Bronchial epithelial cell (primary cell): ENCODE measurements at regions not wholly inside any gene's neighbourhood (a gene's known extent, or its start where the extent isn't known, plus 50 kb on each side); places are given as distances from the start of the nearest gene placed in this dataset.

Experiments used
- DNase-seq: peaks from one replicate; pipeline ENCODE4 v3.0.0-alpha.2; 2010; ENCODE audit warnings: low read depth
- FAIRE-seq: peaks from 2 replicates; lab custom pipeline; 2011; peaks lifted over from hg19 to GRCh38; lab: Jason Lieb, UNC
- H3K27me3 ChIP-seq: 2 replicates; pipeline ENCODE4 v1.5.1; 2011; ENCODE audit warnings: low read length; ENCODE audit not compliant: control insufficient read depth, insufficient read depth
- H3K36me3 ChIP-seq: 2 replicates; pipeline ENCODE4 v1.5.1; 2011; ENCODE audit warnings: low read length; ENCODE audit not compliant: control insufficient read depth, insufficient read depth
- H3K4me3 ChIP-seq: 2 replicates; pipeline ENCODE4 v1.5.1; 2011; ENCODE audit warnings: mild to moderate bottlenecking, low read depth, low read length, control low read depth
- TF ChIP-seq, protein P1 (sequence below): IDR thresholded peaks from 2 replicates; pipeline ENCODE4 v1.5.1; 2011; ENCODE audit warnings: mild to moderate bottlenecking, moderate library complexity, low read length, control low read depth, inconsistent platforms; ENCODE audit not compliant: insufficient read depth, severe bottlenecking

DNA sequence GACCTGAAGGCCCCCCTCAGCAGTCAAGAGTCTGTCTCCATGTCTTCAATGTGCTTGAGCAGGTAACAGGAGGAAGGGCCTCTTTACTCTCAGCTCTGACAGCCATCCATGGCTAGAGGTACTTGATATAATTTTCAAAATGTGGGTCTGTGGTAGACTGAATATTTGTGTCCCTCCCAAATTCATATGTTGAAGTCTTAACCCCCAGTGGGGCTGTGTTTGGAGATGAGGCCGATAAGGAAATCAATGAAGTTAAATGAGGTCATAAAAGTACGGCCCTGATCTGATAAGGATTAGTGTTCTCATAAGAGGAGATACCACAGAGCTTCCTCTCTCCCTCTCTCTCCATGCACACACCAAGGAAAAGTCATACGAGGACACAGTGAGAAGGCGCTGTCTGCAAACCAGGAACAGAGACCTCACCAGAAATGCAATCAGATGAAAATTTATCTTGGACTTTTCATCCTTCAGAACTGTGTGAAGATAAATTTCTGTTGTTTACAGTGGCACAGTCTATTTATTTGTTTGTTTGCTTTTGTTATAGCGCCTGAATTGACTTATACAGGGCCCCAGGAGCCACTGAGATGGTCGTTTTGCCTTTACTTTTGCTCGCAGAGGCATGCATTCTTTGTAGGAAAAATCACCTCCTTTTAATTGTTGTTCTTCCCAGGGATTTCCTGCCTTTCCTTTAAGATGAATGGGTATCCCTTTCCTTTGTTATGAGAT lies 274.8 kb upstream of the TRIB2 start:
- TF ChIP-seq, protein P1, sequence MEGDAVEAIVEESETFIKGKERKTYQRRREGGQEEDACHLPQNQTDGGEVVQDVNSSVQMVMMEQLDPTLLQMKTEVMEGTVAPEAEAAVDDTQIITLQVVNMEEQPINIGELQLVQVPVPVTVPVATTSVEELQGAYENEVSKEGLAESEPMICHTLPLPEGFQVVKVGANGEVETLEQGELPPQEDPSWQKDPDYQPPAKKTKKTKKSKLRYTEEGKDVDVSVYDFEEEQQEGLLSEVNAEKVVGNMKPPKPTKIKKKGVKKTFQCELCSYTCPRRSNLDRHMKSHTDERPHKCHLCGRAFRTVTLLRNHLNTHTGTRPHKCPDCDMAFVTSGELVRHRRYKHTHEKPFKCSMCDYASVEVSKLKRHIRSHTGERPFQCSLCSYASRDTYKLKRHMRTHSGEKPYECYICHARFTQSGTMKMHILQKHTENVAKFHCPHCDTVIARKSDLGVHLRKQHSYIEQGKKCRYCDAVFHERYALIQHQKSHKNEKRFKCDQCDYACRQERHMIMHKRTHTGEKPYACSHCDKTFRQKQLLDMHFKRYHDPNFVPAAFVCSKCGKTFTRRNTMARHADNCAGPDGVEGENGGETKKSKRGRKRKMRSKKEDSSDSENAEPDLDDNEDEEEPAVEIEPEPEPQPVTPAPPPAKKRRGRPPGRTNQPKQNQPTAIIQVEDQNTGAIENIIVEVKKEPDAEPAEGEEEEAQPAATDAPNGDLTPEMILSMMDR: no peak
- no peak overlapping the region for H3K4me3 ChIP-seq
- FAIRE-seq: no peak
- no peak for DNase-seq
- no peaks in the 10 kb centered on the region for H3K36me3 ChIP-seq
- H3K27me3 ChIP-seq: no peaks in the 10 kb centered on the region

DNA sequence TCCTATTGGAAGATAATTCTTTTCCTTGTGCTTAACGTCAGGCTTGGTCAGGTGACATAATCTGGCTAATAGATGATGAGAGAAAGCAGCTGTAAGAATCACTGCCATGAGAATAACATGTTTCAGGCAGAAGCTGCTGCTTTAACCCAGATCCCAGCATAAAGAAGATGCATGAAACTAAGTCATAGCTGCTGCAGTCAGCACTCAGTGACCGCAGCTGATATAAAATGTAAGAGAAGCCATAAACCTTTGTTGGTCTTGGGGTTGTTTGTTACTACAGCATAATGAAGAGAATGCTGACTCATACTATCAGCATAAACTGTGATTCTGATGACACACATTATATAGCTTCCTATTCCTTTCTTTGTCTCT lies 274.3 kb upstream of the TRIB2 start:
- TF ChIP-seq, protein P1: no peak
- Histone ChIP-seq H3K36me3 (no peaks in the 10 kb centered on the region), H3K27me3 (no peaks in the 10 kb centered on the region), H3K4me3 (no peak overlapping the region)
- DNase-seq (peak; percentile 33), FAIRE-seq (no peak)

DNA sequence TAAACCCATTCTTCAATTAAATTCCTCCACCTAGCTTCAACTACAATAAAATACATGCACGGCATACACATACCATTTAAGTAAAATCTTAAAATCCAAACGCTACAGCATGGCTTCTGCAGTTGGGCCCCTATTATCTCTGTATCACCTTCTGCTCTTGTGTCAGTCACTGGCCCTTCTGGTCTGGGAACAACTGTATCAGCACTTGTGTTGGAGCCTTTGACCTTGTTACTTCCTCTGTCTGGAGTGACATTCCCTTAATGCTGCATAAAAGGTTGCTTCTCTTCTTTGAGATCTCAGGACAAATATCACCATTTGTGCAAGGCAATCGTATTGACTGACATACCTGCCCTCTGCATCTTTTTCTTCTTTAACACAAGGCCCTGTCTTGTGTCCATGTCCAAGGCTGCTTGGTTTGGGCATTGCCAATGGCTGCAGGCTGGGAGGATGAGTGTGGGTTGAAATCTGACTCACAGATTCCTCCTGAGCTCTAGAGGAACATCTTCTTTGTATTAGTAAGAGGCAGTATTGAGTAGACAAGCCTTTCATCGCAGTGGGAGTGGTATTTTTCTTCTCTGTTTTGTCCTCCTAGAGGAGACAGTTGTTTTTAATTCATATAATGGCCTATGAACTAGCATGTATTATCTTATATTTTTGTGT lies 267.8 kb upstream of the TRIB2 start:
- H3K27me3 ChIP-seq: no peaks in the 10 kb centered on the region
- FAIRE-seq: no peak
- no peak overlapping the region for H3K4me3 ChIP-seq
- TF ChIP-seq, protein P1: no peak
- DNase-seq: peak; percentile 49
- no peaks in the 10 kb centered on the region for H3K36me3 ChIP-seq

DNA sequence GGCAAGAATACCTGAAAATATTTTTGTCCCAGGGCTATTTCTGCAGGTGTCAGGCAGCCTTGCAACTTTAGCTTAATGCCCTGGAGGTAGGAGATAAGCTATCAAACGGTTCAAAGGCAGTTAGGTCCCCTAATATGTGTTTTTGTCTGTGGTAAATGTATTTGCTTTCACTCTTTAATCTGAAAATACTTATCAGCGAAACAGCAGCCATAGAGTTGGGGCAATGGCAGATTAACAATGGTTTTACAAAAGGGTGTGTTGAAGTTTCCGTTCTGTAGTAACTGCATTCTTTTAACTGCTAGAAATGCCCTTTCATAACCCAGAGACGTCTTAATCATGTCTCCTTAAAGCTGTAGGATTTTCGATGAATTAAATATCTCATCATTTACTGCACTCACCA lies 265.0 kb upstream of the TRIB2 start:
- no peaks in the 10 kb centered on the region for H3K36me3 ChIP-seq
- no peaks in the 10 kb centered on the region for H3K27me3 ChIP-seq
- FAIRE-seq (no peak), DNase-seq (peak; percentile 42)
- no peak overlapping the region for H3K4me3 ChIP-seq
- TF ChIP-seq, protein P1: no peak

DNA sequence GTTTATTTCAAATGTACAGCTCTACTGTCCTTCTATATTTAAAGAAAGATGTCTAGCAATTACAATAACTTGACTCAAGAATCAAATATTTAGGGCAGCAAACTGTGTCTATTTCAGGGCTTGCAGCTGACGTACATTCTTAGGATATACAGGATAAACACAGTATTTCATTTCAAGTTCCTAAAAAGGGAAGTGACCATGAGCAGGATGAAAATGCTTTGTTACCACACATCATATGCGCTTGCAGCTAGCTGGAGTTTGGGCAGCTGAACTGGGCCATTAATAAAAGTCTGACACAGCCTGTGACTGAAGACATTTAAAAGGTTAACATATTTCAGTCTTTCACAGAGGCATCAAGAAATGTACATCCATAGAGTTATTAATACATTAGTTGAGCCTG lies 264.6 kb upstream of the TRIB2 start:
- no peak overlapping the region for H3K4me3 ChIP-seq
- H3K27me3 ChIP-seq: no peaks in the 10 kb centered on the region
- H3K36me3 ChIP-seq: no peaks in the 10 kb centered on the region
- DNase-seq: no peak
- TF ChIP-seq, protein P1: no peak
- FAIRE-seq: no peak
